Ramos (cell line): ENCODE measurements at regions not wholly inside any gene's neighbourhood (a gene's known extent, or its start where the extent isn't known, plus 50 kb on each side); places are given as distances from the start of the nearest gene placed in this dataset.

Experiments
- in situ Hi-C: fragments of 300-500 bp; cut with MboI; formaldehyde crosslinking; loops from one replicate; pipeline ENCODE4 v1.14.3; 2022; ENCODE audit warnings: low sequenced_read_pairs; ENCODE audit not compliant: unreplicated experiment

GRCh38 chr6:168383062-168383854, 57.7 kb upstream of the SMOC2 start:
- in situ Hi-C loops = no loop called here

GRCh38 chr6:168384045-168385036, 56.6 kb upstream of the SMOC2 start:
- in situ Hi-C loops = no loop called here

- in situ Hi-C loops = no loop called here
Observed at GRCh38 chr6:168385037-168385759, 55.8 kb upstream of the SMOC2 start.

GRCh38 chr6:168385858-168386735, 54.9 kb upstream of the SMOC2 start:
- in situ Hi-C loops = no loop called here

GRCh38 chr6:168386973-168387372, 54.0 kb upstream of the SMOC2 start:
- in situ Hi-C loops = no loop called here

- in situ Hi-C loops = no loop called here
Observed at GRCh38 chr6:168387426-168387825, 53.6 kb upstream of the SMOC2 start.

GRCh38 chr6:168387911-168388310, 53.1 kb upstream of the SMOC2 start:
- in situ Hi-C loops = no loop called here

- in situ Hi-C loops = no loop called here
Observed at GRCh38 chr6:168388641-168389633, 52.0 kb upstream of the SMOC2 start.

- in situ Hi-C loops = no loop called here
Observed at GRCh38 chr6:168390749-168391420, 50.1 kb upstream of the SMOC2 start.
